ENCODE measurements at regions not wholly inside any gene's neighbourhood (a gene's known extent, or its start where the extent isn't known, plus 50 kb on each side); places are given as distances from the start of the nearest gene placed in this dataset.
"Not testable (repeated sequence)": the region's sequence is repeated elsewhere in the genome, so short reads cannot be mapped to it uniquely, and the experiment has no call there.

- no peaks in the 10 kb centered on the region for H4K20me1 ChIP-seq (ENCODE audit: insufficient read depth)
- H3K9me2 ChIP-seq (ENCODE audit: insufficient read depth), result no peaks in the 10 kb centered on the region
- no peak for TF ChIP-seq EZH2 (IDR thresholded peaks at IDR 0.05; ENCODE audit: low read depth)
- TF ChIP-seq CTCF (conservative IDR thresholded peaks at IDR 0.05), result no peak
- intact Hi-C loops (cut with micrococcal nuclease; ENCODE audit: unreplicated experiment), result no loop called here
- POLR2A ChIA-PET (ENCODE audit: unreplicated experiment), result no interaction called here
- H3K4me2 ChIP-seq, result no peak overlapping the region
- H2AFZ ChIP-seq, result no peak overlapping the region
- no peaks in the 10 kb centered on the region for H3K4me1 ChIP-seq (replicated peaks; ENCODE audit: insufficient read depth)
- CTCF ChIA-PET, result no interaction called here
- no peaks in the 10 kb centered on the region for H3F3A ChIP-seq (ENCODE audit: insufficient read depth, low read depth)
- DNase-seq, result no peak
- no peaks in the 10 kb centered on the region for H3K27me3 ChIP-seq (ENCODE audit: insufficient read depth, low read depth)
- H3K4me3 ChIP-seq, result no peak overlapping the region
- BruUV-seq (replicated peaks), result no TSS peak
- H3K36me3 ChIP-seq (ENCODE audit: low read depth), result no peaks in the 10 kb centered on the region
- H3K79me2 ChIP-seq (ENCODE audit: low read depth), result no peaks in the 10 kb centered on the region
- no peak overlapping the region for H3K27ac ChIP-seq
- peaks cover 3% of the 10 kb centered on the region; the same call in 1 of the 2 replicates for H3K9me3 ChIP-seq (ENCODE audit: insufficient read depth, low read depth)
These were observed 1722.7 kb downstream of the SLITRK5 start for GRCh38 chr13:89393758-89394304.

- peak overlapping the region; percentile 78 for H3K27ac ChIP-seq
- H3K9me3 ChIP-seq (ENCODE audit: insufficient read depth, low read depth), result peaks cover 8% of the 10 kb centered on the region; the same call in 1 of the 2 replicates
- H3K79me2 ChIP-seq (ENCODE audit: low read depth), result no peaks in the 10 kb centered on the region
- CTCF ChIA-PET, result no interaction called here
- no peaks in the 10 kb centered on the region for H4K20me1 ChIP-seq (ENCODE audit: insufficient read depth)
- peaks cover 11% of the 10 kb centered on the region for H3K4me1 ChIP-seq (replicated peaks; ENCODE audit: insufficient read depth)
- TF ChIP-seq CTCF (conservative IDR thresholded peaks at IDR 0.05) (no peak), EZH2 (IDR thresholded peaks at IDR 0.05; ENCODE audit: low read depth) (no peak)
- peak overlapping the region; percentile 66 for H2AFZ ChIP-seq
- POLR2A ChIA-PET (ENCODE audit: unreplicated experiment), result no interaction called here
- H3K27me3 ChIP-seq (ENCODE audit: insufficient read depth, low read depth), result no peaks in the 10 kb centered on the region
- H3K36me3 ChIP-seq (ENCODE audit: low read depth), result no peaks in the 10 kb centered on the region
- H3K4me3 ChIP-seq, result peak overlapping the region; percentile 30; the same call in 1 of the 2 replicates
- no TSS peak for BruUV-seq (replicated peaks)
- H3F3A ChIP-seq (ENCODE audit: insufficient read depth, low read depth), result no peaks in the 10 kb centered on the region
- intact Hi-C loops (cut with micrococcal nuclease; ENCODE audit: unreplicated experiment), result loop anchor here (10.0 kb wide), 1 partner anchor 114 kb away; no protein-coding TSS in a partner anchor
- H3K9me2 ChIP-seq (ENCODE audit: insufficient read depth), result no peaks in the 10 kb centered on the region; the same call in 1 of the 2 replicates
- DNase-seq, result peak; percentile 3 to 58
- peak overlapping the region; percentile 38; the same call in 1 of the 2 replicates for H3K4me2 ChIP-seq
These were observed 1730.1 kb downstream of the SLITRK5 start for GRCh38 chr13:89401264-89401675.

GRCh38 chr13:89402211-89402610 is 1731.0 kb downstream of the SLITRK5 start:
- POLR2A ChIA-PET (ENCODE audit: unreplicated experiment), result no interaction called here

GRCh38 chr13:89406096-89406495 is 1734.9 kb downstream of the SLITRK5 start:
- CTCF ChIA-PET; DNase-seq; H3K4me3 ChIP-seq; BruUV-seq (replicated peaks); H3K36me3 ChIP-seq (ENCODE audit: low read depth); POLR2A ChIA-PET (ENCODE audit: unreplicated experiment); H3F3A ChIP-seq (ENCODE audit: insufficient read depth, low read depth); H3K27ac ChIP-seq; H2AFZ ChIP-seq; H3K4me2 ChIP-seq; H3K9me2 ChIP-seq (ENCODE audit: insufficient read depth); H4K20me1 ChIP-seq (ENCODE audit: insufficient read depth); H3K79me2 ChIP-seq (ENCODE audit: low read depth); H3K27me3 ChIP-seq (ENCODE audit: insufficient read depth, low read depth); H3K9me3 ChIP-seq (ENCODE audit: insufficient read depth, low read depth): not testable (repeated sequence)
- intact Hi-C loops (cut with micrococcal nuclease; ENCODE audit: unreplicated experiment), result loop anchor here (10.0 kb wide), 1 partner anchor 109 kb away; no protein-coding TSS in a partner anchor
- peaks cover 13% of the 10 kb centered on the region for H3K4me1 ChIP-seq (replicated peaks; ENCODE audit: insufficient read depth)

More at GRCh38 chr13:89402211-89402610, 1731.0 kb downstream of the SLITRK5 start:
- TF ChIP-seq CTCF (conservative IDR thresholded peaks at IDR 0.05) (no peak), EZH2 (IDR thresholded peaks at IDR 0.05; ENCODE audit: low read depth) (no peak)
- no TSS peak for BruUV-seq (replicated peaks)
- CTCF ChIA-PET, result no interaction called here
- no peak overlapping the region for H3K4me2 ChIP-seq
- DNase-seq, result no peak
- H3K9me2 ChIP-seq (ENCODE audit: insufficient read depth), result no peaks in the 10 kb centered on the region; the same call in 1 of the 2 replicates
- H3K27me3 ChIP-seq (ENCODE audit: insufficient read depth, low read depth), result no peaks in the 10 kb centered on the region
- intact Hi-C loops (cut with micrococcal nuclease; ENCODE audit: unreplicated experiment), result loop anchor here (10.0 kb wide), 1 partner anchor 113 kb away; no protein-coding TSS in a partner anchor
- H3K36me3 ChIP-seq (ENCODE audit: low read depth), result no peaks in the 10 kb centered on the region
- peaks cover 11% of the 10 kb centered on the region for H3K4me1 ChIP-seq (replicated peaks; ENCODE audit: insufficient read depth)
- no peak overlapping the region for H2AFZ ChIP-seq
- no peak overlapping the region for H3K4me3 ChIP-seq
- H3K9me3 ChIP-seq (ENCODE audit: insufficient read depth, low read depth), result peaks cover 8% of the 10 kb centered on the region; the same call in 1 of the 2 replicates
- no peaks in the 10 kb centered on the region for H4K20me1 ChIP-seq (ENCODE audit: insufficient read depth)
- no peaks in the 10 kb centered on the region for H3K79me2 ChIP-seq (ENCODE audit: low read depth)
- peak overlapping the region; percentile 78 for H3K27ac ChIP-seq
- H3F3A ChIP-seq (ENCODE audit: insufficient read depth, low read depth), result no peaks in the 10 kb centered on the region
